Mesendoderm (in vitro differentiated cells): ENCODE measurements at regions not wholly inside any gene's neighbourhood (a gene's known extent, or its start where the extent isn't known, plus 50 kb on each side); places are given as distances from the start of the nearest gene placed in this dataset.

ENCODE experiments used
- DNase-seq: peaks from one replicate; pipeline ENCODE4 v3.0.0; 2013
- H2AK5ac ChIP-seq: 2 replicates; pipeline ENCODE4 v1.6.1; 2013; ENCODE audit warnings: low read length, inconsistent platforms
- H2BK120ac ChIP-seq: 2 replicates; pipeline ENCODE4 v1.6.1; 2013; ENCODE audit warnings: low read depth, mild to moderate bottlenecking, low read length, moderate library complexity, mixed read lengths
- H2BK15ac ChIP-seq: replicated peaks from 2 replicates; pipeline ENCODE4 v1.6.1; 2013; ENCODE audit warnings: low read depth, mild to moderate bottlenecking, moderate library complexity
- H2BK5ac ChIP-seq: 2 replicates; pipeline ENCODE4 v1.6.1; 2013; ENCODE audit warnings: low read length, inconsistent platforms
- H3K18ac ChIP-seq: 2 replicates; pipeline ENCODE4 v1.6.1; 2013; ENCODE audit warnings: mild to moderate bottlenecking, low read length, mixed read lengths
- H3K23ac ChIP-seq: one replicate; pipeline ENCODE4 v1.6.1; 2013; ENCODE audit warnings: low read length
- H3K27ac ChIP-seq: 2 replicates; pipeline ENCODE4 v1.5.1; 2013; ENCODE audit warnings: low read depth, mild to moderate bottlenecking, inconsistent platforms, low read length, moderate library complexity
- H3K27me3 ChIP-seq: 2 replicates; pipeline ENCODE4 v1.6.1; 2013; ENCODE audit warnings: low read length, control low read depth, mild to moderate bottlenecking, inconsistent platforms; ENCODE audit not compliant: insufficient read depth, poor library complexity
- H3K36me3 ChIP-seq: 2 replicates; pipeline ENCODE4 v1.6.1; 2013; ENCODE audit warnings: low read length, inconsistent platforms; ENCODE audit not compliant: control insufficient read depth, insufficient read depth
- H3K4ac ChIP-seq: one replicate; pipeline ENCODE4 v1.6.1; 2013; ENCODE audit warnings: low read depth, mild to moderate bottlenecking, low read length, moderate library complexity
- H3K4me1 ChIP-seq: 2 replicates; pipeline ENCODE4 v1.6.1; 2013; ENCODE audit warnings: low read depth, low read length, inconsistent platforms; ENCODE audit not compliant: control insufficient read depth
- H3K4me2 ChIP-seq: 2 replicates; pipeline ENCODE4 v1.6.1; 2013; ENCODE audit warnings: low read length
- H3K4me3 ChIP-seq: 2 replicates; pipeline ENCODE4 v1.5.1; 2013; ENCODE audit warnings: mild to moderate bottlenecking, low read length
- H3K56ac ChIP-seq: one replicate; pipeline ENCODE4 v1.6.1; 2013; ENCODE audit warnings: low read length
- H3K79me1 ChIP-seq: 2 replicates; pipeline ENCODE4 v1.6.1; 2013; ENCODE audit warnings: low read length, inconsistent platforms
- H3K79me2 ChIP-seq: 2 replicates; pipeline ENCODE4 v1.6.1; 2013; ENCODE audit warnings: mild to moderate bottlenecking, low read length; ENCODE audit not compliant: control insufficient read depth, insufficient read depth
- H3K9ac ChIP-seq: 2 replicates; pipeline ENCODE4 v1.6.1; 2013; ENCODE audit warnings: low read length, inconsistent platforms
- H4K5ac ChIP-seq: one replicate; pipeline ENCODE4 v1.6.1; 2013; ENCODE audit warnings: low read length
- H4K8ac ChIP-seq: one replicate; pipeline ENCODE4 v1.6.1; 2013; ENCODE audit warnings: low read depth, mild to moderate bottlenecking, control low read depth, low read length, moderate library complexity
- WGBS: extraction: QIAGEN DNeasy Blood & Tissue Kit; methylation state at CpG from one replicate; pipeline ENCODE4 v1.1.7; 2013; ENCODE audit warnings: low lambda C conversion rate, missing lambda C conversion rate; ENCODE audit not compliant: insufficient coverage; ENCODE audit errors: extremely low coverage; 5-methylcytosine and 5-hydroxymethylcytosine counted together

DNA sequence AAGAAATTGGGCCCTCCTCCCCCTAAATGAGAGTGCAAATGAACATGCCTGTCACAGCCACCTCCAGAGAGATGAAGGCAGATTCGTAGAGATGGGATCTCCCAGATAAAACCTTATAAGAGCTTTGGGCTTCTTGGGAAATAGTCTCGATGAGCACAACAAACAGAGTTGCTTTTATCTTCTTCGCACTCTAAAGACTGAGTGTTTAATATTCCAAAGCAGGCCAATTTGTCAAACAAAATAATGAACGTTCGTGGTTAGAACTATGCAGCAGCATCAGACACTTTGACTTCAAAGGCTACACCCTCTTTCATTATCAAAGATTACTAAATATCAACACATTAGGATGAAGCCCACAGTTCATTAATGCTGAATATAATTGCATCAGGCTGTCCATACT, 256.2 kb downstream of the SKIDA1 start:
- H3K36me3 ChIP-seq, result no peaks in the 10 kb centered on the region
- H3K79me2 ChIP-seq, result no peaks in the 10 kb centered on the region
- H3K4me3 ChIP-seq, result no peak overlapping the region
- no peak overlapping the region for H3K9ac ChIP-seq
- H3K4ac ChIP-seq, result no peak overlapping the region
- no peaks in the 10 kb centered on the region for H3K27me3 ChIP-seq
- H3K56ac ChIP-seq, result no peak overlapping the region
- H4K8ac ChIP-seq, result no peak overlapping the region
- no peak overlapping the region for H2BK5ac ChIP-seq
- H3K27ac ChIP-seq, result no peak overlapping the region
- H2BK15ac ChIP-seq, result no peak overlapping the region
- H2AK5ac ChIP-seq, result no peak overlapping the region
- no peak overlapping the region for H2BK120ac ChIP-seq
- no peak overlapping the region for H3K18ac ChIP-seq
- no peak overlapping the region for H4K5ac ChIP-seq
- H3K4me2 ChIP-seq, result no peak overlapping the region
- WGBS, result no CpG with 5 or more reads among the region's 5 CpGs
- no peaks in the 10 kb centered on the region for H3K79me1 ChIP-seq
- no peaks in the 10 kb centered on the region for H3K4me1 ChIP-seq
- no peak for DNase-seq
- H3K23ac ChIP-seq, result no peak overlapping the region

DNA sequence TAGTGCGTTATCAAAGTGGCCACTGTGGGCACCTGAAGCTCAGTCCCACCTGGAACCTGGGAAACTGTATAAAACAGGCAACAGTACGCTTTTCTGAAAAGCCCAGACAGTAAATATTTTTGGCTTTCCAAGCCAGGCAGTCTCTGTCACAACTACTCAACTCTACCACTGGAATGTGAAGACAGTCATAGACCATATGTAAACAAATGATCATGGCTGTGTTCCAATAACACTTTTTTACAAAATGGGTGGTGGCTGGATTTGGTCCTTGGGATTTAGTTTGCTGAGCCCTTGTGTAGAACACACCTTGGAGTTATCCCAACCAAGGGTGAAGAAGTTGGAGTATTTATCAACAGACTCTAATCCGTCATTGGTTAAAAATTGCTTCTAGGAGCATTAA, 259.9 kb downstream of the SKIDA1 start:
- Histone ChIP-seq H2BK120ac (no peak overlapping the region), H3K18ac (no peak overlapping the region), H3K4me2 (no peak overlapping the region), H3K36me3 (no peaks in the 10 kb centered on the region), H2BK15ac (no peak overlapping the region), H3K4ac (no peak overlapping the region), H4K5ac (no peak overlapping the region), H3K27me3 (no peaks in the 10 kb centered on the region), H3K4me1 (no peaks in the 10 kb centered on the region), H3K79me1 (peaks cover 3% of the 10 kb centered on the region), H2BK5ac (no peak overlapping the region), H3K56ac (no peak overlapping the region), H3K9ac (no peak overlapping the region), H3K79me2 (no peaks in the 10 kb centered on the region), H3K4me3 (no peak overlapping the region), H2AK5ac (no peak overlapping the region), H3K23ac (no peak overlapping the region), H4K8ac (no peak overlapping the region), H3K27ac (no peak overlapping the region)
- no peak for DNase-seq
- WGBS, result no CpG with 5 or more reads among the region's 3 CpGs

DNA sequence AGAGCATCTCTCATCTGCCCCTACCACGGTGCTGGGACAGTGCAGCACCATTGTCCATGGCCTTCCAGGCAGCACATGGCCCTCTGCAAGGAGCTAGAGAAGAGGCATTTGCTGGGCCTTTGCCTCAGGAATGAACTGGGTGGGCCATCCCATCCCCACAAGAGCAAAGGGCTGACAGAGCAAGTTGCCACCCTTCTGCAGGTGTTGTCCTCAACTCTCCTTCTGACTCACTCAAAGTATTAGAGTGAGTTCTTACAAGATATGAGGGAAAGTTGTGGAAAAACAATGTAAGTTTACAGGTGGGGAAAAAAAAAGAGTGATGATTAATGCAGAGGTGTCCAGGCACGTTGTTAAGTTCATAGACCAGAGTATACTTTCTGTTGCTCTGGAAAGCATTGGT, 261.2 kb downstream of the SKIDA1 start:
- Histone ChIP-seq H3K4me1 (no peaks in the 10 kb centered on the region), H3K23ac (no peak overlapping the region), H3K27ac (no peak overlapping the region), H3K27me3 (no peaks in the 10 kb centered on the region), H2BK120ac (no peak overlapping the region), H3K4ac (no peak overlapping the region), H3K79me1 (peaks cover 3% of the 10 kb centered on the region), H3K9ac (no peak overlapping the region), H3K18ac (no peak overlapping the region), H2BK15ac (no peak overlapping the region), H2BK5ac (no peak overlapping the region), H3K56ac (no peak overlapping the region), H4K5ac (no peak overlapping the region), H3K36me3 (no peaks in the 10 kb centered on the region), H2AK5ac (no peak overlapping the region), H3K4me3 (no peak overlapping the region), H3K4me2 (no peak overlapping the region), H3K79me2 (no peaks in the 10 kb centered on the region), H4K8ac (no peak overlapping the region)
- DNase-seq, result no peak
- WGBS, result no CpG with 5 or more reads among the region's 2 CpGs

DNA sequence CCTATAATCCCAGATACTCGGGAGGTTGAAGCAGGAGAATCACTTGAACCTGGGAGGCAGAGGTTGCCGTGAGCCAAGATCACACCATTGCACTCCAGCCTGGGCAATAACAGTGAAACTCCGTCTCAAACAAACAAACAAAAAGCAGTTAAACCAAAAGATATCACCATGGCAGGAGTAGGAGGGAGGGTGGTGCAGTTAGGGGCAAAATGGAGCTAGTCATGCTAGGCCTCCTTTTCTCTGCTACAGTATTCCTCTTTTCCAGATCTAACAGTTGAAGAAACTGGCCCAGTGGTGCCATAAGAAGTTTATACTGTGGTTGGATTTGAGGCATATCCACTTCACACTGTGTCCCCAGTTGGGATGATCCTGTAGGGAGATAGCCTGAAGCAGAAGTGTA, 261.6 kb downstream of the SKIDA1 start:
- Histone ChIP-seq H3K27ac (no peak overlapping the region), H4K5ac (no peak overlapping the region), H4K8ac (no peak overlapping the region), H2BK5ac (no peak overlapping the region), H3K79me2 (no peaks in the 10 kb centered on the region), H3K79me1 (peaks cover 3% of the 10 kb centered on the region), H2BK120ac (no peak overlapping the region), H3K4me1 (no peaks in the 10 kb centered on the region), H3K4ac (no peak overlapping the region), H3K56ac (no peak overlapping the region), H3K9ac (no peak overlapping the region), H2AK5ac (no peak overlapping the region), H3K4me3 (no peak overlapping the region), H3K23ac (no peak overlapping the region), H3K4me2 (no peak overlapping the region), H3K36me3 (no peaks in the 10 kb centered on the region), H2BK15ac (no peak overlapping the region), H3K18ac (no peak overlapping the region), H3K27me3 (no peaks in the 10 kb centered on the region)
- WGBS, result no CpG with 5 or more reads among the region's 3 CpGs
- DNase-seq, result no peak

DNA sequence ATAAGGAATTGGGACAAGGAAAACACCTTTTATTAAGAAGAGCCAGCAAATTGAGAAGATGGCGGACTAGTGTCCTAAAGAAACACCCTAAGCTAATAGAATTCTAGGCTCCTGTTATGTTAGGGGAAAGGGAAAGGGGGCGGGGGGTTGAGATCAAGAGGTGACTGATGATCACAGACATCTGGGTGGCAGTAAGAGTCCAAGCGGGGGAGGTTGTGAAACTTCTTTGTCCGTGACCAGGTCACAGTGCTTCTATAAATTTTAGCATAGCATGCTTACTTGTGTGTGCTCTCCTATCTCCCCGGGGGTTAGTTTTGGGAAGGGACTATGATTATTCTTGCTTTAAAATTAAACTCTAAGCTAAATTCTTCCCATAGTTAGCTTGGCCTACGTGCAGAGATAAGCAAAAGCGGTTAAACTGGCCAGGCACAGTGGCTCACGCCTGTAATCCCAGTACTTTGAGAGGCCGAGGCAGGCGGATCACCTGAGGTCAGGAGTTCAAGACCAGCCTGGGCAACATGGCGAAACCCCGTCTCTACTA, 262.1 kb downstream of the SKIDA1 start:
- Histone ChIP-seq H3K36me3 (no peaks in the 10 kb centered on the region), H3K4me2 (no peak overlapping the region), H2AK5ac (no peak overlapping the region), H3K27ac (no peak overlapping the region), H3K79me2 (no peaks in the 10 kb centered on the region), H4K8ac (no peak overlapping the region), H2BK120ac (no peak overlapping the region), H3K79me1 (peaks cover 3% of the 10 kb centered on the region), H3K18ac (no peak overlapping the region), H3K9ac (no peak overlapping the region), H3K4me1 (no peaks in the 10 kb centered on the region), H4K5ac (no peak overlapping the region), H2BK5ac (no peak overlapping the region), H2BK15ac (no peak overlapping the region), H3K4me3 (no peak overlapping the region), H3K27me3 (no peaks in the 10 kb centered on the region), H3K4ac (no peak overlapping the region), H3K56ac (no peak overlapping the region), H3K23ac (no peak overlapping the region)
- WGBS, result no CpG with 5 or more reads among the region's 12 CpGs
- DNase-seq, result no peak

DNA sequence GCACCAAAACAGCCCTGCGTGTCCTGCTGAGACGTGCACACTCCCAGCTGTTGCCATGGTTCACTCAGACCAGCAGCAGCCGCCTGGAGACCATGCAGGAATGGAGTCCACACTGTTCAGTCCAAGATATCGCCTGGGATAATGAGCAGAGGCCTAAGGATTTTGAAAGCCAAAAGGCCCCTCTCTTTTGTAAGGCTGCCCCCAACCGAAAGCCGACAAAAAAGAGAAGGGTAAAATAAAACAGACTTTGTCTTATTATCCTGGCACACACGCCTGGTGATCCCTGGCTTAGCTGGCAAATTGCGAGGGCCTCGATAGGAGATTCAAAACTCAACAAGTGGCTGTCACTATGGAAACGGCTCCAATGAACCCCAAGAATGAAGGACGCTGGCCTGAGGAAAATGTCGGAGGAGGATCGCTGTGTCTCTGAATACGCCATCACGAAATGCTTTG, 263.6 kb downstream of the SKIDA1 start:
- H4K5ac ChIP-seq, result no peak overlapping the region
- no peak overlapping the region for H2BK15ac ChIP-seq
- no CpG with 5 or more reads among the region's 15 CpGs for WGBS
- H3K27ac ChIP-seq, result no peak overlapping the region
- no peak overlapping the region for H4K8ac ChIP-seq
- no peaks in the 10 kb centered on the region for H3K79me2 ChIP-seq
- peaks cover 3% of the 10 kb centered on the region for H3K79me1 ChIP-seq
- DNase-seq, result no peak
- H3K36me3 ChIP-seq, result no peaks in the 10 kb centered on the region
- no peak overlapping the region for H3K4ac ChIP-seq
- H3K4me1 ChIP-seq, result no peaks in the 10 kb centered on the region
- no peak overlapping the region for H2AK5ac ChIP-seq
- no peak overlapping the region for H3K9ac ChIP-seq
- no peak overlapping the region for H3K56ac ChIP-seq
- no peak overlapping the region for H3K18ac ChIP-seq
- peak overlapping the region; percentile 80 for H3K23ac ChIP-seq
- no peaks in the 10 kb centered on the region for H3K27me3 ChIP-seq
- H2BK120ac ChIP-seq, result no peak overlapping the region
- H3K4me3 ChIP-seq, result no peak overlapping the region
- no peak overlapping the region for H3K4me2 ChIP-seq
- no peak overlapping the region for H2BK5ac ChIP-seq
